ENCODE measurements at regions not wholly inside any gene's neighbourhood (a gene's known extent, or its start where the extent isn't known, plus 50 kb on each side); places are given as distances from the start of the nearest gene placed in this dataset.
"Not testable (repeated sequence)": the region's sequence is repeated elsewhere in the genome, so short reads cannot be mapped to it uniquely, and the experiment has no call there.

- TF ChIP-seq CTCF (IDR thresholded peaks at IDR 0.05; ENCODE audit: insufficient read depth, low read depth, low read length, missing control alignments): no peak
- no peak for DNase-seq (ENCODE audit: low read depth)
- H3K4me3 ChIP-seq (ENCODE audit: low read length): no peak overlapping the region
Observed at GRCh38 chr3:103510760-103511159, 1075.9 kb downstream of the ZPLD1 start.

- no peak for TF ChIP-seq CTCF (IDR thresholded peaks at IDR 0.05; ENCODE audit: insufficient read depth, low read depth, low read length, missing control alignments)
- H3K4me3 ChIP-seq (ENCODE audit: low read length): no peak overlapping the region
- no peak for DNase-seq (ENCODE audit: low read depth)
Observed at GRCh38 chr3:103511891-103512290, 1077.1 kb downstream of the ZPLD1 start.

- H3K4me3 ChIP-seq (ENCODE audit: low read length): no peak overlapping the region
- TF ChIP-seq CTCF (IDR thresholded peaks at IDR 0.05; ENCODE audit: insufficient read depth, low read depth, low read length, missing control alignments): no peak
- no peak for DNase-seq (ENCODE audit: low read depth)
Observed at GRCh38 chr3:103512595-103512994, 1077.8 kb downstream of the ZPLD1 start.

GRCh38 chr3:103513003-103513402, 1078.2 kb downstream of the ZPLD1 start:
- no peak overlapping the region for H3K4me3 ChIP-seq (ENCODE audit: low read length)
- DNase-seq (ENCODE audit: low read depth): no peak
- TF ChIP-seq CTCF (IDR thresholded peaks at IDR 0.05; ENCODE audit: insufficient read depth, low read depth, low read length, missing control alignments): no peak

- H3K4me3 ChIP-seq (ENCODE audit: low read length): no peak overlapping the region
- no peak for DNase-seq (ENCODE audit: low read depth)
- no peak for TF ChIP-seq CTCF (IDR thresholded peaks at IDR 0.05; ENCODE audit: insufficient read depth, low read depth, low read length, missing control alignments)
Observed at GRCh38 chr3:103515116-103515515, 1080.3 kb downstream of the ZPLD1 start.

GRCh38 chr3:103516950-103517349, 1082.1 kb downstream of the ZPLD1 start:
- TF ChIP-seq CTCF (IDR thresholded peaks at IDR 0.05; ENCODE audit: insufficient read depth, low read depth, low read length, missing control alignments): no peak
- no peak overlapping the region for H3K4me3 ChIP-seq (ENCODE audit: low read length)
- no peak for DNase-seq (ENCODE audit: low read depth)

- not testable (repeated sequence) for DNase-seq (ENCODE audit: low read depth); H3K4me3 ChIP-seq (ENCODE audit: low read length)
Observed at GRCh38 chr3:103531327-103531726, 1096.5 kb downstream of the ZPLD1 start.

- no peak overlapping the region for H3K4me3 ChIP-seq (ENCODE audit: low read length)
- TF ChIP-seq CTCF (IDR thresholded peaks at IDR 0.05; ENCODE audit: insufficient read depth, low read depth, low read length, missing control alignments): no peak
- no peak for DNase-seq (ENCODE audit: low read depth)
Observed at GRCh38 chr3:103532986-103533385, 1098.2 kb downstream of the ZPLD1 start.
